NCI-H345 (cell line): ENCODE measurements at regions not wholly inside any gene's neighbourhood (a gene's known extent, or its start where the extent isn't known, plus 50 kb on each side); places are given as distances from the start of the nearest gene placed in this dataset.

Source experiments
- DNase-seq: peaks from one replicate; lab custom pipeline; 2025; lab: John Stamatoyannopoulos, UW

DNA sequence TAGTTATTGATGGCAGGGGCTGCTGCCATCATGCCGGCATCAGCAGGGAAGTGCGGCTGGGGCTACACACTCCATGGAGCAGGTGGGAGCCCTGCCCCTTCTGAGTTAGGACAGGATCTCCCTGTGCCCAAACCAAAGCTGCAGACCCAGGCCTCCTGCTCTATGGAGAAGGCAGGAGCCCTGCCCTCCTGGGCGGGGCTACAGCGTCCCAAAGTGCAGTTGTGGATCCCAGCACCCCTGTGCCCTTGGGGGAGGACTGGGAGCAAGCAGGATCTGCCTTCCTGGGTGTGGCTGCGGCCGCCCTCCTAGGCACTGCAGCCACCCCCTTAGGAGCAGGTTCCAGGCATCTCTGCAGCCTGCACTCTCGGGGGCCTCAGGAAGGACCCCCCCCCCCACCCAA lies 1392.4 kb upstream of the SLC39A10 start:
- DNase-seq = no peak

DNA sequence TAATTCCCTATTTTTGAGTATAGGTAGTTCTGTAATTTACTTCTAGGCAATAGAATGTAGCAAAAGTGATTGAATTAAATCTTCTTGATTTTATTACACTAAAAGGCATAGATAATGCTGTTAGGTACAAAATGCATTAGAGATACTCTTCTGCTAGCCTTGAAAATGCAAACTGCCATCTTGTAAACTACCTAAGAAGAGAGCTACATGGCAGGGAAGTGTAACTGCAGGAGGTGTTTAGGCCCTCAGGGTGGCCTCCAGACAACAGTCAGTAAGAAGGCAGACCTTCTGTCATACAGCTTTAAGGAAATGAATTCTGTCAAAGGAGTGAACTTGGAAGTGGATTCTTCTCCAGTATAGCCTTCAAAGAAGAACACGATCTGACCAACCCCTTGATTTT lies 1396.8 kb upstream of the SLC39A10 start:
- DNase-seq = no peak

DNA sequence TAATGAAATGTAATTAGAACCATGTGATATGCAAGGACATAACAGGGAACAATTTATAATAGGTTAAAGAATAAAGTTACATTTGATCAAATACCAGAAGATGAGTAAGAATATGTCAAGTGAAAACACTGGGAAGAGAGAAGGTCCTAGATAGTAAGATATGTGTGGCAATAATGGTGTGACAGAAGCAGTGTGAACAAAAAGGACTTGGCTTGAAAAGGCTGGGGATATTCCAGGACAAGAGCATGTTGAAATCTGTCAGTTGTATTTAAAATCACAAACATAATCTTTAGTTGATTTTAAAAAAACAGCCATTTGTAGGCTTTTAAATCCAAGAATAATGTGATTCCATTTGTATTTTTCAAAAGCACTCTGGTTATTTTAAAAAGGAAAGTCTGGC lies 1399.9 kb upstream of the SLC39A10 start:
- DNase-seq = no peak

DNA sequence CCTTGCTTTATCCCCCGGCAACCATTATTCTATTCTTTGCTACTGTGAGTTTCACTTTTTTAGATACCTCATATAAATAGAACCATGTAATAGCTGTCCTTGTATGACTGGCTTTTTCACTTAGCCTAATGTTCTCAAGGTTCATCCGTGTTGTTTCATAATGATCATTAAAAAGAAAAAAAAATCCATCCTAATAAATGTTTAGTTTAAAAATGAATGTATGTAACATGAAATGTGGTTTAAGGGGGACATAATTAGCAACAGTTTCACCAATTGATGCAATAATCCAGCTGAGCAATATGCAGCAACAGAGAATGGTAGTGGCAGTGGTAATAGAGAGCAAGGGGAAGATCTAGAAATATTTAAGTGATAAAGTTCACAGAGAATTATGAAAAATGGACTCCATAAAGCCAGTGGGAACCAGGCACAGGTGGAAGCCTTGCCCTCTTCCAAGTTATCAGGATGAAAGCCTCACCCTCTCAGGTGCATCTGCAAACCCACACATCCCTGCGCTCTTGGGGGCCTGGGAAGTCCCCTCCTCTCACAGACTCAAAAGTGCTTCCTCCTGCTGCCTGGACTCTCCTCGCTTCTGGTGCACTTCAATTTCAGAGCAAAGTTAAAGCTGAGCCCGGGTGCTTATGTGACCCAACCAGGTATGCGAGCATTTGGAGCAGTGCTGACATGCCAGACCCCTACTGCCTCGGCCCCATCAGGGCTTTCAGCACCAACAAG lies 1403.3 kb upstream of the SLC39A10 start:
- DNase-seq = no peak

DNA sequence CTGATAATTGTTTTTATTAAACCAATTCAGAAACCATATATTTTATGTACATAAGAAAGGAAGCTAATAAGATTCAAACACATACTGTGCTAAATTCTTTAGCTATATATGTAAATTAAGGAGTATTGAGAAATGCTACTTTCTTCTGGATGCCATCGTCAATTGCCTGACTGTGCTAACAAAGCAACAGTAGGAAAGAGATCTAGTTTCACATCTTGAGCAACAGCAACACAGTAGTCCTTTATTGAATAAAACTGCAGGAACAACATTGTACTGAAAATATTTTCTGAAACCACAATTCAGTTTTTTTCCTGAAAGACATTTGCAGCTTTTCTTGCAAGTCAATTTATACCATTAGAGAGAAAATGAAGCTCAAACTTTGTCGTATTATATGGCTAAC lies 1404.9 kb upstream of the SLC39A10 start:
- no peak for DNase-seq

DNA sequence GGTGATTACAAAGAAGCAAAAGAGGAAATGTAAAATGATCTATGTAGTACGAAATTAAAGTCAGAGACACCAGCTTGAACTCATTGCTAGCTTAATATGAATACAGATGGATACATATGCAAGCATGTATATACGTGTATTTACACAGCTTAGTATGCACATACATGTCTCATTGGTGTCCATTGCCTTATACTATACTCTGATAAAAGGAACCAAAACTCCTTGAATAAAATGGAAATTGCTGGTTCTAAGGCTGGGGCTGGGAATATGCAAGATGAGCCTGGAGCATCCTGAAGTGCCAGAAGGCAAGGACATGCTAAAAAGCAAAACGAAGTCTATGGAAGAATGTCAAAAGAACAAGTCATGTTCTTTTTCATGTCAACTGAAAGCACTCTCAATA lies 1424.4 kb upstream of the SLC39A10 start:
- DNase-seq = no peak

DNA sequence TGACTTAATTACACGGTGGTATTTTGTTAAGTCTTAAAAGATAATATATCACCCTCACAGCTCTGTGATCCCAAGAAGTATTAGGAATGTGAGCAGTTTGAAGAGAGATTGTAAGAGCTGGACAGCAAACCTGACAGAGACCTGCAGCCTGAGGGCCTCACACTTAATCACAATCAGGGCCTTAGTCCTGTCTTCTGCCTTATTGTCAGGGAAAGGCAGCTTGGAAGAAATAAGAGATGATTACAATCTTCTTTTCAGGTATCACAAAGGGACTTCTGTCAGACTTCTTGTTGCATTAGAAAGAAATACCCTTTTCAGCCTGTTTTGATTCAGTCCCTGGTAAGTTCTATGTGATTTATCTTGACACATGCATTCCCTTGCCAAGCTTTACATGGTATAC lies 1433.8 kb upstream of the SLC39A10 start:
- no peak for DNase-seq

DNA sequence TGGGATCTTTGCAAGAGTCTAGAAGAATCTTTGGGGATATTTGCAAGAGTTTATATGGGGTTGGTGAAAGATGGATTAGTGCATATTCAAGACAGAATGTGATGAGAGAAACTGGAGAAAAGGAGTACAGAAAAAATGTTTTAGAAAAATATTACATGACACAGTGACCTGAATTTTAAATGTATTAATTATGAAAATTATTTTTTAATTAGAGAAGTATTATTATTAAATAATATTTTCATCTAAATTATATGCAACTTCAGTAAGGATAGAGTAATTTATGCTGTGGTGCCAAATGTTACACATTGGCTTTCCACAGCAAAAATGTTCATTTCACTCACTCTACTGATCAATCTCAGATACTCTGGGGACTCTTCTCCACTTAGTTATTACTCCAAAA lies 1442.8 kb upstream of the SLC39A10 start:
- no peak for DNase-seq

DNA sequence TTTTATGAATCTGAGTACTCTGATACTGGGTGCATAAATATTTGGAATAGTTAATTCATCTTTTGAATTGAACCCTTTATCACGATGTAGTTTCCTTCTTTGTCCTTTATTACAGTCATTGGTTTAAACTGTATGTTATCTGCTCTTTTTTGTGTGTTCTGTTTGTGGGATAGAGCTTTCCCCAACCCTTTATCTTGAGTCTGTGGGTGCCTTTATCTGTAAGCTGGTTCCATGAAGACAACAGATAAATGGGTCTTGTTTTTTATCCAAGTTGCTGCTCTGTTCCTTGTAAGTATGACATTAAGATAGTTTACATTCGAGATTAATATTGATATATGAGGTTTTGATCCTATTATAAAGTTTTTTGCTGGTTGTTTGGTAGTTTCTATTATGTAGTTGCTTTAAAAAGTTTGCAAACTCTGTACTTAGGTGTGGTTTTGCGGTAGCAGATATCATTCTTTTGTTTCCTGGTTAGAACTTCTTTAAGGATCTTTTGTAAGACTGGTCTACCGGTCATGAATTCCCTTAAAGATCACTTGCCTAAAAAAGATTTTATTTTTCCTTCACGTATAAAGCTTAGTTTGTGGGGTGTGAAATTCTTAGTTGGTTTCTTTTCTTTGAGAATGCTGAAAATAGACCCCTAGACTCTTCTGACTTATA lies 1451.3 kb upstream of the SLC39A10 start:
- no peak for DNase-seq

DNA sequence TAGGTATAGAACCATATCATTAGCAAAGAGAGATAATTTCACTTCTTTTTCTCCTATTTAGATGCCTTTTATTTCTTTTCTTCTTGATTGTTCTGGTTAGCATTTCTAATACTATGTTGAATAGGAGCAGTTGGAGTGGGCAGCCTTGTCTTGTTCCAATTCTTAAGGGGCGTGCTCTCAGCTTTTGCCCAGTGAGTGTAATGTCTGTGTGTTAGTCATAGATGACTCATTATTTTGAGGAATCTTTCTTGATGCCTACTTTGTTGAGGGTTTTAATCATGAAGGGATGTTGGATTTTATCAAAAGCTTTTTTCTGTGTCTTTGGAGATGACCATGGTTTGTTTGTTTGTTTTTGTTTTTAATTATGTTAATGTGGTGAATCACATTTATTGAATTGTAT lies 1453.1 kb upstream of the SLC39A10 start:
- no peak for DNase-seq

DNA sequence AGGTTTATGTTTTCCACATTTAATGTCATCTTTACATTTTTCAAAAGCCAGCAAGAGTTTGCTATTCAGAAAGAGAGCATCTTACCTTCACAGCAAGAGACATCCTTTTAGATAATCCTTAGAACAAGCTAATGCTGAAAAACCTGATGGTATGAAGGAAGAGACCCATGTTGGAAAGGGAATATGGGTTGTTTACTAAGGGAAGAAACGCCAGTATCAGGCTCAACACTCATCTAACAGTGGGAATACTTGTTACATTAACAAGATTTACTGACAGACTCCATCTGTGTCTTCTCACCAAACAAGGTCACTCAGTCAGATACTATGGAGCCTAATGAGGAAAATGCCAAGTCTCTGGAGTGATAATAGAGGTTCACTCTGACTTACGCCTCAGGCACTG lies 1474.1 kb upstream of the SLC39A10 start:
- DNase-seq = no peak

DNA sequence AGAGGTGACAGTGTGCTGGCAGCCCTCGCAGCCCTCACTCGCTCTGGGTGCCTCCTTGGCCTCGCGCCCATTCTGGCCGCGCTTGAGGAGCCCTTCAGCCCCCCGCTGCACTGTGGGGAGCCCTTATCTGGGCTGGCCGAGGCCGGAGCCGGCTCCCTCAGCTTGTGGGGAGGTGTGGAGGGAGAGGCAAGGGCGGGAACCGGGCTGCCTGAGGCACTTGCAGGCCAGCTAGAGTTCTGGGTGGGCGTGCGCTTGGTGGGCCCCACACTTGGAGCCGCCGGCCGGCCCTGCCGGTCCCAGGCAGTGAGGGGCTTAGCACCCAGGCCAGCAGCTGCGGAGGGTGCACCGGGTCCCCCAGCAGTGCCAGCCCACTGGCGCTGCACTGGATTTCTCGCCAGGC lies 1480.9 kb upstream of the SLC39A10 start:
- DNase-seq = no peak

DNA sequence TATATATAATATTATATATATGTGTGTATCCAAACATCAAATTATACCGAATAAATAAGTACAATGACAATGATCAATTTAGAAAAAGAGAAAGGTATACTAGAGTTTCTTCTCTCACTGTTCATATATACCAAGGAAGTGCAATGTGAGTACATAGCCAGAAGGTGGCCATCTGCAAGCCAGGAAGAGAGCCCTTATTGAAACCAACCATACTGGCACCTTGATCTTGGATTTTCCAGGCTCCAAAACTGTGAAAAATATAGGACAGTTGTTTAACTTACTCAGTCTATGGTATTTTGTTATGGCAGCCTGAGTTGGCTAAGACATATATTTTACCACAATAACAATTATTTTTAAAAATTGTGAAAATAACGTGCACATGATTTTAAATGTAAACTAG lies 1490.2 kb upstream of the SLC39A10 start:
- DNase-seq = peak; percentile 11

DNA sequence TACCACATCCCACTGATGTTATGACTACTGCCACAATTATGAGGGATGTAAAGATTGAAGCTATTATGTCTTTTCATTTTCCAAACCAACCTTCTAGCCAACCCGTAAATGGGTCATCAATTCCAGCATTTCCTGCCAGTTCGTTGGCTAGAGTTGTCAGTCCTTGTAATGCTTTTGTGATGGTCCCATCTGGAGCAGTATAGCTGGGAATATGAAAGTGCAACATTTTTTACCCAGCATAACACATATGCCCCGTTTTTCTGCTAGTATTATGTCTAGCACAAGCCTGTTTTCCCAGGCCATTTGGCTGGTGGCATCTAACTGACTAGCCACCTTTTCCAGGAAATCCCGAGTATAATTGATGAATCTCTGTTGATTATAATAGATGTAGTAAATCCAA lies 1501.6 kb upstream of the SLC39A10 start:
- DNase-seq = no peak

DNA sequence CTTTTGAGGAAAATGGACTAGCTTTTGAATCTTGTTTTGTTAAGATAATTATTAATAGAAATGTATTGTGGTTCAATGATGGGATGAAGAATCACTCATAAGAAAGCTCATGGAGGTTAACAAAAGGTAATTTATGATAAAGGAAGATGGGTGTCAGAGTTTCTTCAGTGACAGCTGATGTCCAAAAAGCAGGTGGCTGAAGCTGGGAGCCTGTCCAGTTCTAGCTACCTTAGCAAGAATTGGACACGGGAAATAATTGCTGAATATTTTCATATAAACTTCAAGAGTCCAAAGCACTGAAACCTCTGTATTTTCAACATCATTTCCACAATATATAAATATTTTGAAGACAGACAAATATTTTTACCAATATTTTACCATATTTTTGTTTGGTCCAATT lies 1505.8 kb upstream of the SLC39A10 start:
- no peak for DNase-seq

DNA sequence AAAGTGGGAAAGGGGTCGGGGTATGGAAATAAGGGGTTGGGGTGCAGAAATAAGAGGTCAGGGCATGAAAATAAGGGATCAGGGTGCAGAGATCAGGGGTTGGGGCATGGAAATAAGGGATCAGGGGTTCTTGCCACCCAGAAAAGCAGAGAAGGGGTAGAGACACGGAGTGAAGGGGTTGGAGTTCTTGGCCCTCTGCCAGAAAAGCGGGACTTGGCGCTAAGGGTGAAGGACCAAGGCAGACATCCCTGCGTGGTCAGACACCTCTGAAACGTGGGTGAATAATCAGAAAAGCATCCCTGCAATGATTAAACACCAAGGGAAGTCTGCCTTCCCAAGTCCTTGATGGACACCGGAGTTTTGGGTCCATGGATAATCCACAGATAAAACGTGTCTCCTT lies 1521.6 kb upstream of the SLC39A10 start:
- DNase-seq = no peak

DNA sequence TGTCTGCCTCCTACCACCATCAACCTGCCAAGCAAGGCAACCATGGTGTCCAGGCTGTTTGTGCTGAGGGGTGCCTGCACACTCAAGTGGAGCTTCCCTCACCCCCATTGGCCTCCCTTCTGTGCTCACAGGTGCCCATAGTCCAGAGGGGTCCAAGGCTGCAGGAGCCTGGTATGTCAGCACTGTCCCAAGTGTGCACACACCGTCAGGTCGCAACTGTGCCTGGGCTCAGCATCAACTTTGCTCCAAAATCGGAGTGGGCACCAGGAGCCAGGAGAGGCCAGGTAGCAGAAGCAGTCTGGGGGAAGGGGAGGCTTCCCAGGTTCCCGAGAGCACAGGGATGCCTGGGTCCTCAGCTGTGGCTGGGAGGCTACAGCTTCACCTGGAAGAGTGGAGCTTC lies 1528.2 kb upstream of the SLC39A10 start:
- no peak for DNase-seq

DNA sequence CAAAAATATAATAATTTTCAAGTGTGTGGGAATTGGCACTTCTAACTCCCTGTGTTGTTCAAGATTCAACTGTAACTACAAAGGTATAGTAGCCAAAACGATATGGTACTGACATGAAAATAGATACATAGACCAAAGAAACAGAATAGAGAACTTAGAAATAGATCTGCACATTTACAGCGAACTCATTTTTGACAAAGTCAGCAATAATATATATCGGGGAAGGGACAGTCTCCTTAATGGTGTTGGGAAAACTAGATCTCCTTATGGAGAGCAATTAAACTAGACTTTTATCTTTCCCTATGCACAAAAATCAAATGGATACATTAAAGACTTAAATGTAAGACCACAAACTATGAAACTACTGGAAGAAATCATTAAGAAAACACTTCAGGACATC lies 1530.6 kb upstream of the SLC39A10 start:
- no peak for DNase-seq

DNA sequence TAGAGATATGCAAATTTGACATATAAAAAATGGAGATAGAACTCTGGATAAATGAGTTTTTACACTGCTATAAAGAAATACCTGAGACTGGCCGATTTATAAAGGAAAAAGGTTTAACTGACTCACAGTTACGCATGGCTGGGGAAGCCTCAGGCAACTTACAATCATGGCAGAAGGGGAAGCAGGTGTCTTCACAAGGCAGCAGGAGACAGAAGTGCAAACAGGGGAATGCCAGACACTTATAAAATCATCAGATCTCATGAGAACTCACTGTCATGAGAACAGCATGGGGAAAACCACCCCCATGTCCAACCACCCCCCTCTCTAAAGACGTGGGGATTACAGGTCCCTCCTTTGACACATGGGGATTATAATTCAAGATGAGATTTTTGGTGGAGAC lies 1540.2 kb upstream of the SLC39A10 start:
- DNase-seq = no peak

DNA sequence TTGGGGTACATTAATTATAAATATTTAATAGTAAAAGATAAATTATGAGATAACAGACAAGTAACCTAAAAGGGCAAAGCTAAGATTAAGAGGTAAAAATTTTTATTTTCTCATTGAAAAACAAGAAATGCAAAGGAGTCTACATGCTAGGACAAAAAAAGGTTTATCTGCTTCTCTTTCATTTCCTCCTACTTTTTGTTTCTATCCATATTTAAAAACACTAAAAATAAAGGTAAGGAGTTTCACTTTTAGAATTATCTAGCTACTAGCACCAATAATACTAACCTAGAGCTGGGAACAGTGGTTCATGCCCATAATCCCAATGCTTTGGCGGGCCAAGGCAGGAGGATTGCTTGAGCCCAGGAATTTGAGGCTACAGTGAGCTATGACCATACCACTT lies 1551.7 kb upstream of the SLC39A10 start:
- DNase-seq = no peak

DNA sequence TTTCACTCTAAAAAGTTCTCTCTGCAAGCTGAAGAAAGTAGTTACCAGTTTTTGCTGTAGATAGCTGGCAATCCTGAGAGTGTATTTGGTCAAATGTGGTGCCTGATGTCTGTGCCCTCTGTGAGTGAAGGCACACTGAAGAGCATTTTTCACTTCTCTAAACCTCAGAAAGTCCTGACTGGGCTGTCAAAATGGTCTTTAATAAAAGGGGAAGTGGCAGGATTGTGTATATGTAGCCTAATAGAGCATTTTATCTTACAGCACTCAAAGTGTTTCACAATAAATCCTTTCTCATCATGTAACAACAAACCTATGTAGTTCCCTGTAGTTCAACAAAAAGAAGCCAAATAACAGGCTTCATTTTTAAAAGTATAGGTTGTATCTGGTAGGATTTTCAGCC lies 1552.3 kb upstream of the SLC39A10 start:
- DNase-seq = no peak

DNA sequence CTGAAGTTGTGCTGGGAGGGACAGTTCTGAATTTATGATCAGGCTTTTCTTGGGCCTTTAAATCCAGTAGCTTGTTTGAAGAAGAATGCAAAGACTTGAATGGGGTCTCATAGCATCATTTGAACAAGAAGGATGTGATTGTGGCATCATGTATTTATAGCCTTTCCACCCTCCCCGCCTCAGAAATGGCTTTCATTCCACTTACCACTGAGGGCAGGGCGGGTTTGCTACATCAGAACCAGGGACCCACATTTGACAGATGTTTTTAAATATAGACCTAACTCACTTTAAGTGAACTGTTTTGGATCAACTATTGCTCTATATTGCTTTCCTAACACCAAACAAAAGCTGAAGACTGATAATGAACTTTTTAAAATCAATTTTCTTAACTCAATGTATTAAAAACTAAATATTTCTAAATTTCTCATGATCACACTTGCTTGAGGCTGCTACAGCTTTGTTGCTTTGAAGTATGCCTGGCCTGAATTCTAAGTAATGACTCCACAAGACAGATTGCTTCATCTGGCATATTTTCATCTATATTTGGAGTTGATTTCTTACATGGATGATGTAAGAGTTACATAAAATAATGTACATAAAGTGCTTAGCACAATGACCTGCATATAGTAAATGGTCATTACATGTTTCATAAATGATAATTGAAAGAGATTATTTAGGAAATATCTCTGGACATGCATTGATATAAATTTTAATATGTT lies 1552.9 kb upstream of the SLC39A10 start:
- no peak for DNase-seq

DNA sequence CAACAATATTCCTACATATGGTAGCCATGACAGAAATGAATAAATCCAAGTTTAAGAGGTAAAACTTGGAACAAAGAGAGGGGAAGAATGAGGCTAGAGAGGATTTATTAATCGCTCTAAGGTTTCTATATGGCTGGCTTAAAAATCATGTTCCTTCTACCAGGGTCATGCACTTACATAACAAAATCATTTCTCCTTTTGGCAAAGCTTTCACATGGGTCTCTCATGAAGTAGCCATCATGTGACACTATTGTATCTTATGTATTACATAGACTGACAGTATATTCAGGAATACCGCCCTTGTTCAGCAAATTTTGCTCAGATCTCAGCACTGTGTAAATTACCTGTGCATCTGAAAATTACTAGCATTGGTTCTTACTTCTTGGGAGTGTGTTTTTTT lies 1554.5 kb upstream of the SLC39A10 start:
- no peak for DNase-seq
